Ovary (tissue), 3 donors: ENCODE measurements at regions not wholly inside any gene's neighbourhood (a gene's known extent, or its start where the extent isn't known, plus 50 kb on each side); places are given as distances from the start of the nearest gene placed in this dataset.
"Not testable (repeated sequence)": the region's sequence is repeated elsewhere in the genome, so short reads cannot be mapped to it uniquely, and the experiment has no call there.

Experiments used
- CTCF ChIP-seq, 3 donors: fragments of 450-650 bp in 2 of 3; fragments of 200-600 bp in 1 of 3; IDR thresholded peaks; one replicate each; pipeline versions ENCODE4 v1.5.1 to v1.8.0; 2016 to 2022; ENCODE audit warnings: antibody characterized with exemption in 3 of 3, mild to moderate bottlenecking in 1 of 3
- POLR2A ChIP-seq: fragments of 450-650 bp; IDR thresholded peaks from one replicate; pipeline ENCODE4 v1.6.1; 2017; ENCODE audit warnings: antibody characterized with exemption, mild to moderate bottlenecking, moderate library complexity
- donor health status: DM: no; HTN: no; CAD: no.

DNA sequence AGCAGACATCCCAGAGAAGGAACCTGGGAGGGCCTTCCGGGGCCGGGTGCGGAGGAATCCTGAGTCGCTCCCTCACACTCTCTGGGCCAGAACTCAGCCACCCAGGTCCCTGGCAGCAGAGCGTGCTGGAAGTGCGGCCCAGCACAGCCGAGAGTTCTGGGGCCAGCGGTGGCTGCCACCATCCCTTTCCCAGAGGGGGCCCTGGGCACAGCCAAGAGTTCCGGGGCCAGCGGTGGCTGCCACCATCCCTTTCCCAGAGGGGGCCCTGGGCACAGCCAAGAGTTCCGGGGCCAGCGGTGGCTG lies 196.2 kb downstream of the NDUFA10 start:
- not testable (repeated sequence) for TF ChIP-seq CTCF (IDR thresholded peaks at IDR 0.05); POLR2A
